HUES6 (cell line): ENCODE measurements at regions not wholly inside any gene's neighbourhood (a gene's known extent, or its start where the extent isn't known, plus 50 kb on each side); places are given as distances from the start of the nearest gene placed in this dataset.
"Not testable (repeated sequence)": the region's sequence is repeated elsewhere in the genome, so short reads cannot be mapped to it uniquely, and the experiment has no call there.

Experiments used
- H3K27ac ChIP-seq: 2 replicates; pipeline ENCODE4 v1.7.0; 2013; ENCODE audit warnings: low read depth, mild to moderate bottlenecking, low read length, inconsistent platforms
- H3K27me3 ChIP-seq: 2 replicates; pipeline ENCODE4 v1.6.1; 2013; ENCODE audit warnings: low read length; ENCODE audit not compliant: control insufficient read depth, insufficient read depth
- H3K36me3 ChIP-seq: 2 replicates; pipeline ENCODE4 v1.6.1; 2013; ENCODE audit warnings: low read length; ENCODE audit not compliant: control insufficient read depth, insufficient read depth
- H3K4me1 ChIP-seq: 2 replicates; pipeline ENCODE4 v1.6.1; 2013; ENCODE audit warnings: low read length; ENCODE audit not compliant: control insufficient read depth, insufficient read depth
- H3K4me3 ChIP-seq: 2 replicates; pipeline ENCODE4 v1.5.1; 2013; ENCODE audit warnings: low read depth, low read length
- H3K9ac ChIP-seq: one replicate; pipeline ENCODE4 v1.6.1; 2013; ENCODE audit warnings: mild to moderate bottlenecking, low read length
- H3K9me3 ChIP-seq: 2 replicates; pipeline ENCODE4 v1.6.1; 2013; ENCODE audit warnings: low read depth, low read length; ENCODE audit not compliant: control insufficient read depth, insufficient read depth

- H3K36me3 ChIP-seq = no peaks in the 10 kb centered on the region
- peaks cover 5% of the 10 kb centered on the region; the same call in 1 of the 2 replicates for H3K9me3 ChIP-seq
- H3K9ac ChIP-seq = no peak overlapping the region
- peak overlapping the region; percentile 57; the same call in 1 of the 2 replicates for H3K27ac ChIP-seq
- H3K4me3 ChIP-seq = no peak overlapping the region
- H3K4me1 ChIP-seq = peaks cover 22% of the 10 kb centered on the region
- H3K27me3 ChIP-seq = no peaks in the 10 kb centered on the region
Observed at GRCh38 chr12:4157122-4157521, 116.4 kb upstream of the CCND2 start.

- Histone ChIP-seq H3K27me3 (no peaks in the 10 kb centered on the region), H3K4me3 (no peak overlapping the region), H3K9me3 (no peaks in the 10 kb centered on the region), H3K36me3 (no peaks in the 10 kb centered on the region), H3K27ac (peak overlapping the region; percentile 43; the same call in 1 of the 2 replicates), H3K4me1 (peaks cover 22% of the 10 kb centered on the region), H3K9ac (no peak overlapping the region)
Observed at GRCh38 chr12:4156317-4156716, 117.2 kb upstream of the CCND2 start.

GRCh38 chr12:4154672-4155225 lies 118.8 kb upstream of the CCND2 start:
- H3K9ac ChIP-seq = no peak overlapping the region
- H3K4me3 ChIP-seq = no peak overlapping the region
- H3K27me3 ChIP-seq = no peaks in the 10 kb centered on the region
- H3K4me1 ChIP-seq = peaks cover 22% of the 10 kb centered on the region
- H3K27ac ChIP-seq = no peak overlapping the region
- no peaks in the 10 kb centered on the region for H3K36me3 ChIP-seq
- no peaks in the 10 kb centered on the region for H3K9me3 ChIP-seq

DNA sequence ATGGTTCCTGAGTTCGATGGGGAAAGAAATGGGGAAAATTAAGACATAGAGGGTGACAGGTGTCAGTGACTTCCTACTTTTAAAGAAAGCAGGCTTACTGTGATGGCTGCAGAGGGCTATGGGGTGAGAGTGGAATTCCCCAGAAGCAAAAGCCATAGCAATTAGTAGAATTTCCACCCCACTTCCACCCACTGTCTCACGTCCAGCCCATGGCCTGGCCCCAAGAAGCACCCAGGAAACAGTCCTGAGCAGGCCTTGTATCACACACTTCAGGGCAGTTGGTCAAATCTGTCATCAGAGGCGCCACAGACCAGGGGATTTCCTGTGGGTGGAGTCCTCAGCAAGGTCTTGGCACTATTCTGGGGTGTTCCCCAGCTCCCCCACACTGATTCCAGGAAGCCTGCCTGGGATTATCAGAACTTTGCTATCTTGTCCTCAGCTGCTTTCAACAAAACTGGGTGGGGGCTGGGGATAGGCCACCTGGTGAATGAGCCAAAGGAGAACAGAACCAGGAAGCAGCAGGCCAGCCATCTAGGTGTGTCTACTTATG lies 120.1 kb upstream of the CCND2 start:
- Histone ChIP-seq H3K36me3 (no peaks in the 10 kb centered on the region), H3K9me3 (no peaks in the 10 kb centered on the region), H3K9ac (no peak overlapping the region), H3K27me3 (no peaks in the 10 kb centered on the region), H3K27ac (no peak overlapping the region), H3K4me3 (no peak overlapping the region), H3K4me1 (peaks cover 22% of the 10 kb centered on the region)

DNA sequence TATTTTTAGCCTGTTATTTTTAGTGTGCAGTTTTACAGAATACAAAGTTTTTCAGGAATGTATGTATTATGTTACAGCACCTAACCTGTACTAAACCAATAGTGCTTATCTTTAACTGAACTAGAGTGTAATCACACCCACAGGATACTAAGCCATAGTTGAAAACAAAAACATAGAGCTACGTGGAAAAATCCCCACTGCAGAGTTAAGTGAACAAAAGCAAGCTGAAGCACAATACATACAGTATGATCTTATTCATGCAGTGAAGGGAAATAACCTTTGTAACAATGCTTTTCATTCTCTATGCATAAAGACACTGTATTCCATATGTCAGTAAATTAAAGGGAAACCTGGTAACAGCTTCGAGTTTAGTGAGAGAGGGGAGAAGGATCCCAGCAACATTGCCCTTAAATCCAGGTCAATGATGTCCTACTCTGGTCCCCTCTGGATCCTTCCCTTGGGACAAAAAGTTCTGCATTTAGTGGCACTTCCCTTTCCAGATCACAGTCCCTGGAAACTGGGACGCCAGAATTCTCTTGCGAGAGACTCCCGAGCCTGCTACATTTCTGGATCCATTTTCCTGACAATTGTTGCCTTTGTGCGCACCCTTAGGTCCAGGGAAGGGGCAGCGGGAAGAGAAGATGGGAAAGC lies 121.3 kb upstream of the CCND2 start:
- no peaks in the 10 kb centered on the region for H3K9me3 ChIP-seq
- no peaks in the 10 kb centered on the region for H3K27me3 ChIP-seq
- no peak overlapping the region for H3K27ac ChIP-seq
- no peaks in the 10 kb centered on the region for H3K36me3 ChIP-seq
- H3K9ac ChIP-seq = no peak overlapping the region
- peaks cover 24% of the 10 kb centered on the region for H3K4me1 ChIP-seq
- no peak overlapping the region for H3K4me3 ChIP-seq

DNA sequence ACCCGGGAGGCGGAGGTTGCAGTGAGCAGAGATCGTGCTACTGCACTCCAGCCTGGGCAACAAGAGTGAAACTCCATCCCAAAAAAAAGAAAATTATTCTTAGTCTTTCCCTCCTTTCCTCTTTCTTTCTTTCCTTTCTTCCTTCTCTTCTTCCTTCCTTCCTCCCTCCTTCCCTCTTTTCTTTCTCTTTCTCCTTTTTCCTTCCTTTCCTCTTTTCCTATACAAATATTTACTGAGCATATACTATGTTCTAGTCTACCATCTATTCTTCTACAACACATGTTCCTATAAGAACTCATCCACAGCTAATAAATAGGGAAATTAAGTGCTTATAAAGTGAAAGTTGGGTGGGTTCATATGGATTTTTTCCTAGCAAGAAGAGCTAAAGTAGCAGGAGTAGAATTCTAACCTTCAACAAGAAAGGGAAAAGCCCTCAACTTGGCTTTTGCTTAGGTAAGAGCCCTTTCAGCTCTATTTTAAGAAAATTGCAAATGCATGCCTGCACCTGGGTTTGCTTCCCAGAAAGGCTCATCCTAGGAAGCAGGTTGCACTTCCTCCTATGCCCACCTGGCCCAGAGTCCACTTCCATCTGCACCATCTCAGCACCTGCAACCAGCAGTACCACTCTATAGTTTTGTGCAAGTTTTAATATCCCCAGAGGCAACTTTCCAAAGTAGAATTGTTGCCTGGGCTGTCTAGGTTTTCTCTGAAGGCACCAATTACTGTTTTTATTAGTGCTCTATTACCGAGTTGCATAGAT lies 122.0 kb upstream of the CCND2 start:
- no peaks in the 10 kb centered on the region for H3K27me3 ChIP-seq
- H3K4me3 ChIP-seq = no peak overlapping the region
- no peak overlapping the region for H3K9ac ChIP-seq
- H3K36me3 ChIP-seq = no peaks in the 10 kb centered on the region
- H3K27ac ChIP-seq = no peak overlapping the region
- H3K4me1 ChIP-seq = peaks cover 24% of the 10 kb centered on the region
- H3K9me3 ChIP-seq = no peaks in the 10 kb centered on the region

DNA sequence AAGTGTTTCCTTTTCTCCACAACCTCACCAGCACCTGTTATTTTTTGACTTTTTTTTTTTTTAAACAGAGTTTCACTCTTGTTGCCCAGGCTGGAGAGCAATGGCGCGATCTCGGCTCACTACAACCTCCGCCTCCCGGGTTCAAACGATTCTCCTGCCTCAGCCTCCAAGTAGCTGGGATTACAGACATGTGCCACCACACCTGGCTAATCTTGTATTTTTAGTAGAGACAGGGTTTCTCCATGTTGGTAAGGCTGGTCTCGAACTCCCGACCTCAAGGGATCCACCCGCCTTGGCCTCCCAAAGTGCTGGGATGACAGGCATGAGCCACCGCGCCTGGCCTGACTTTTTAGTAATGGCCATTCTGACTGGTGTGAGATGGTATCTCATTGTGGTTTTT lies 123.2 kb upstream of the CCND2 start:
- not testable (repeated sequence) for H3K4me3 ChIP-seq, H3K9me3 ChIP-seq, H3K27me3 ChIP-seq, H3K9ac ChIP-seq, H3K36me3 ChIP-seq, H3K27ac ChIP-seq
- peaks cover 18% of the 10 kb centered on the region for H3K4me1 ChIP-seq

DNA sequence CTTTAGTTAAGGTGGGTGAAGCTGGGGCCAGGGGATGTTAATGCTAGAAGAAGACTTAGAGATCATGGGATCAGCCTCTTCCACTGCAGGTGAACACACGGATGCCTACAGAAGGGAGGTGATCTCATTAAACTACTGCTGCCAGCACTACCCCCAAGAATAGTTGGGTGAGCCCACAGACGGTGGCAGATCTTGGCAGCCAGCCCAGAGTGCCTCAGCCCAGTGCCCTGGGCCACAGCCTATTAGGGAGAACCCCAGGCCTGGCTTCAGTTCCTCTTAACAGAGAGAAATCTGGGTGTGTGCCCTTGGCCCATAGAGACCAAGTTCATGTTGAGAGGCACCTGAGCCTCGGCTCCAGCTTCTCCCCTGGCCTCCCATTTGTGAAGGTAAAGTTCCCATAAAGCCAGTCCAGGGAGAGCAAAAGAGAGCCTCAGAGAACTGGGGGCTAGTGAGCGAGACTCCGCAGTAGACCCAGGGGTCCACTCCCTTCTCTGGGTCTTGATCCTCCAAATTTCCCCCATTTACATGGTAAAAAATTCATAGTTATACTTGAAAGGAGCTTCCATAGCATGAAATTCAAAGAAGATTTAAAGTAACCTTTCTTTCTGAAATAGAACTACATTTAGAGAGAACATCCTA lies 125.0 kb upstream of the CCND2 start:
- Histone ChIP-seq H3K27me3 (peaks cover 9% of the 10 kb centered on the region), H3K4me3 (no peak overlapping the region), H3K9me3 (peaks cover 12% of the 10 kb centered on the region; the same call in 1 of the 2 replicates), H3K4me1 (peaks cover 16% of the 10 kb centered on the region), H3K27ac (no peak overlapping the region), H3K9ac (no peak overlapping the region), H3K36me3 (no peaks in the 10 kb centered on the region)

DNA sequence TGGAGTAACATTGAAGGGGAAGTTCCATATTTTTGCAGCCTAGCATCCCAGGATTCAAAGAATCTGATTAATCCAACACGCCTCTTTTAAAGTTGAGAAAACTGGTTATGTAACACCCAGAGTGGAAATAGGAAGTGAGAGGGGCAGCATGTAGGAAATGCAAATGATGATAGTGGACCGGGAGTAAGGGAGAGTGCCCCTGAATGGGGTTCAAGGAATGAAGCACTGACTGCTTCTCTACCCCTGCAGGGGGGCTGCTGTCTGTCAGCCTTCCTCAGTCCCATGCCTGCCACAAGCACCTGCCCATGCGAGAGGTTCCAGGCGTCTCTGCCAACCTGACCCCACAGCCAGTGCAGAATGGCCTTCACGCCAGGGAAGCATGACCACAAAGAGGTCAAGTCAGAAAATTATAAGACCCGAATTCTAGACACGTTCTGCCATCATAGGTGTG lies 126.5 kb upstream of the CCND2 start:
- Histone ChIP-seq H3K9me3 (peaks cover 14% of the 10 kb centered on the region; the same call in 1 of the 2 replicates), H3K9ac (no peak overlapping the region), H3K4me3 (no peak overlapping the region), H3K36me3 (no peaks in the 10 kb centered on the region), H3K4me1 (peaks cover 19% of the 10 kb centered on the region), H3K27ac (no peak overlapping the region), H3K27me3 (peaks cover 9% of the 10 kb centered on the region)

GRCh38 chr12:4145990-4146859 lies 127.3 kb upstream of the CCND2 start:
- Histone ChIP-seq H3K27me3 (peaks cover 9% of the 10 kb centered on the region), H3K4me1 (peaks cover 22% of the 10 kb centered on the region), H3K27ac (no peak overlapping the region), H3K36me3 (no peaks in the 10 kb centered on the region), H3K9me3 (peaks cover 14% of the 10 kb centered on the region; the same call in 1 of the 2 replicates), H3K9ac (no peak overlapping the region), H3K4me3 (no peak overlapping the region)
